H9 (cell line): ENCODE measurements at regions not wholly inside any gene's neighbourhood (a gene's known extent, or its start where the extent isn't known, plus 50 kb on each side); places are given as distances from the start of the nearest gene placed in this dataset.

Source experiments
- DNase-seq: peaks from one replicate; pipeline ENCODE4 v3.0.0-alpha.2; 2017
- H2AFZ ChIP-seq: one replicate; pipeline ENCODE4 v1.6.1; 2013; ENCODE audit warnings: mild to moderate bottlenecking, low read length, control low read depth, moderate library complexity
- H2AK5ac ChIP-seq: 2 replicates; pipeline ENCODE4 v1.6.1; 2013; ENCODE audit warnings: low read length, control low read depth, mixed read lengths; ENCODE audit not compliant: insufficient read length
- H2BK120ac ChIP-seq: one replicate; pipeline ENCODE4 v1.6.1; 2013; ENCODE audit warnings: low read depth, mild to moderate bottlenecking, low read length, control low read depth, inconsistent platforms; ENCODE audit not compliant: poor library complexity, severe bottlenecking
- H2BK12ac ChIP-seq: 2 replicates; pipeline ENCODE4 v1.6.1; 2013; ENCODE audit warnings: low read length, control low read depth, mixed read lengths, low read depth; ENCODE audit not compliant: insufficient read length
- H2BK15ac ChIP-seq: 2 replicates; pipeline ENCODE4 v1.6.1; 2013; ENCODE audit warnings: low read depth, low read length, control low read depth
- H2BK20ac ChIP-seq: one replicate; pipeline ENCODE4 v1.6.1; 2013; ENCODE audit warnings: low read depth, mild to moderate bottlenecking, low read length, control low read depth, inconsistent platforms; ENCODE audit not compliant: poor library complexity, severe bottlenecking
- H2BK5ac ChIP-seq: 2 replicates; pipeline ENCODE4 v1.6.1; 2013; ENCODE audit warnings: low read length, control low read depth, mixed read lengths; ENCODE audit not compliant: insufficient read length
- H3K14ac ChIP-seq: 2 replicates; pipeline ENCODE4 v1.6.1; 2013; ENCODE audit warnings: low read length, control low read depth; ENCODE audit not compliant: insufficient read depth
- H3K18ac ChIP-seq: 2 replicates; pipeline ENCODE4 v1.6.1; 2013; ENCODE audit warnings: low read depth, mild to moderate bottlenecking, mixed read lengths, low read length, control low read depth; ENCODE audit not compliant: insufficient read length
- H3K23ac ChIP-seq: 2 replicates; pipeline ENCODE4 v1.6.1; 2013; ENCODE audit warnings: low read length, control low read depth, mixed read lengths, low read depth; ENCODE audit not compliant: insufficient read length
- H3K23me2 ChIP-seq: 2 replicates; pipeline ENCODE4 v1.6.1; 2013; ENCODE audit warnings: low read depth, mild to moderate bottlenecking, mixed read lengths, low read length, control low read depth; ENCODE audit not compliant: insufficient read length, poor library complexity, severe bottlenecking
- H3K27ac ChIP-seq: 2 replicates; pipeline ENCODE4 v1.5.1; 2013; ENCODE audit warnings: low read length, control low read depth, mixed read lengths, low read depth; ENCODE audit not compliant: insufficient read length
- H3K27me3 ChIP-seq: 2 replicates; pipeline ENCODE4 v1.6.1; 2013; ENCODE audit warnings: low read length, control low read depth, inconsistent platforms; ENCODE audit not compliant: insufficient read depth
- H3K4ac ChIP-seq: 2 replicates; pipeline ENCODE4 v1.6.1; 2013; ENCODE audit warnings: low read depth, mild to moderate bottlenecking, control low read depth, inconsistent platforms, low read length, moderate library complexity
- H3K4me1 ChIP-seq: 2 replicates; pipeline ENCODE4 v1.6.1; 2013; ENCODE audit warnings: low read length, control low read depth, inconsistent platforms; ENCODE audit not compliant: insufficient read depth
- H3K4me2 ChIP-seq: 2 replicates; pipeline ENCODE4 v1.6.1; 2013; ENCODE audit warnings: low read length, control low read depth, mixed read lengths; ENCODE audit not compliant: insufficient read length, insufficient read depth
- H3K56ac ChIP-seq: 2 replicates; pipeline ENCODE4 v1.6.1; 2013; ENCODE audit warnings: low read depth, mild to moderate bottlenecking, mixed read lengths, low read length, control low read depth; ENCODE audit not compliant: insufficient read length
- H3K79me1 ChIP-seq: 2 replicates; pipeline ENCODE4 v1.6.1; 2013; ENCODE audit warnings: low read depth, mild to moderate bottlenecking, moderate library complexity, low read length, control low read depth, inconsistent platforms; ENCODE audit not compliant: insufficient read depth, poor library complexity, severe bottlenecking
- H3K79me2 ChIP-seq: 2 replicates; pipeline ENCODE4 v1.6.1; 2013; ENCODE audit warnings: low read length, control low read depth, inconsistent platforms; ENCODE audit not compliant: insufficient read depth
- H3K9ac ChIP-seq: 2 replicates; pipeline ENCODE4 v1.6.1; 2013; ENCODE audit warnings: low read length, control low read depth, mixed read lengths; ENCODE audit not compliant: insufficient read length; ENCODE audit errors: extremely low read depth
- H3K9me3 ChIP-seq: one replicate; pipeline ENCODE4 v1.6.1; 2013; ENCODE audit warnings: low read depth, low read length, inconsistent platforms; ENCODE audit not compliant: control insufficient read depth
- H3T11ph ChIP-seq: one replicate; pipeline ENCODE4 v1.6.1; 2013; ENCODE audit warnings: mild to moderate bottlenecking, low read length, control low read depth, inconsistent platforms
- H4K20me1 ChIP-seq: one replicate; pipeline ENCODE4 v1.6.1; 2013; ENCODE audit not compliant: control insufficient read depth, insufficient read length, insufficient read depth
- H4K5ac ChIP-seq: 2 replicates; pipeline ENCODE4 v1.6.1; 2013; ENCODE audit warnings: low read depth, mild to moderate bottlenecking, mixed read lengths, low read length, control low read depth; ENCODE audit not compliant: insufficient read length
- H4K8ac ChIP-seq: replicated peaks from 2 replicates; pipeline ENCODE4 v1.6.1; 2013; ENCODE audit warnings: low read length, control low read depth, mixed read lengths, low read depth; ENCODE audit not compliant: insufficient read length
- H4K91ac ChIP-seq: 2 replicates; pipeline ENCODE4 v1.6.1; 2013; ENCODE audit warnings: low read depth, mild to moderate bottlenecking, moderate library complexity, mixed read lengths, low read length, control low read depth; ENCODE audit not compliant: insufficient read length
- H3K27ac Mint-ChIP-seq, 3 experiments: 2 replicates in 2 of 3; 3 replicates in 1 of 3; pipeline ENCODE4 v1.8.0; 2020 to 2021; ENCODE audit warnings: mixed read lengths in 3 of 3, mild to moderate bottlenecking in 1 of 3, moderate library complexity in 1 of 3
- H3K27me3 Mint-ChIP-seq: 2 replicates; pipeline ENCODE4 v1.8.0; 2021; ENCODE audit warnings: low read depth, mild to moderate bottlenecking, moderate library complexity, mixed read lengths
- H3K36me3 Mint-ChIP-seq, 3 experiments: 2 replicates in 2 of 3; 3 replicates in 1 of 3; pipeline ENCODE4 v1.8.0; 2020 to 2021; ENCODE audit warnings: low read depth in 3 of 3, mixed read lengths in 3 of 3; ENCODE audit not compliant: insufficient read depth in 1 of 3
- H3K4me1 Mint-ChIP-seq, 2 experiments: 2 replicates each; pipeline ENCODE4 v1.8.0; 2020; ENCODE audit warnings: mixed read lengths in 2 of 2
- H3K4me3 Mint-ChIP-seq, 2 experiments: 2 replicates in 1 of 2; 3 replicates in 1 of 2; pipeline ENCODE4 v1.8.0; 2020 to 2021; ENCODE audit warnings: mild to moderate bottlenecking in 2 of 2, mixed read lengths in 2 of 2, moderate library complexity in 1 of 2
- H3K9me3 Mint-ChIP-seq, 2 experiments: 2 replicates in 1 of 2; 3 replicates in 1 of 2; pipeline ENCODE4 v1.8.0; 2020; ENCODE audit warnings: mild to moderate bottlenecking in 2 of 2, mixed read lengths in 2 of 2, moderate library complexity in 1 of 2
- WGBS: extraction: QIAGEN DNeasy Blood & Tissue Kit; methylation state at CpG from one replicate; pipeline ENCODE4 v1.1.7; 2013; ENCODE audit warnings: missing lambda C conversion rate, low lambda C conversion rate, mixed read lengths; ENCODE audit not compliant: insufficient read length; ENCODE audit errors: extremely low coverage; 5-methylcytosine and 5-hydroxymethylcytosine counted together
- TF ChIP-seq, protein P1 (sequence below): fragments of 200-600 bp; sonication (generic); conservative IDR thresholded peaks from 3 replicates; pipeline ENCODE4 v1.8.0; 2021; ENCODE audit warnings: antibody characterized with exemption, mild to moderate bottlenecking

DNA sequence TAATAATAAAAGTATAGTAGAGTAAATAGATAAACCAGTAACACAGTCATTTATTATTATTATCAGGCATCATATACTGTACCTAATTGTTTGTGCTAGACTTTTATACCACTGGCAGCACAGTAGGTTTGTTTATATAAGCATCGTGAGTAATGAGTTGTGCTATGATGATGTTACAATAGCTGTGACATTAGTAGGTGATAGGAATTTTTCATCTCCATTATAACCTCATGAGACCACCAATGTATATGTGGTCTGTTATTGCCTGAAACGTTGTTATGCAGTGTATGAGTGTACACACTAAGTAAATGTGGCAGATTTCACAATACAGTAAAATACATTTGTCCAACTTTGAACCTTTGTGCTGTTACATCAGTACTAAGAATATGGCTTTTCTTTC, 72.7 kb upstream of the SPATA31D4 start:
- H3K23ac ChIP-seq, result no peak overlapping the region
- Mint-ChIP-seq H3K36me3 (no peaks in the 10 kb centered on the region), H3K9me3 (no peaks in the 10 kb centered on the region), H3K4me3 (no peak overlapping the region), H3K27me3 (no peaks in the 10 kb centered on the region), H3K27ac (no peak overlapping the region), H3K4me1 (no peaks in the 10 kb centered on the region)
- H3K79me1 ChIP-seq, result no peaks in the 10 kb centered on the region
- no peak overlapping the region for H2BK5ac ChIP-seq
- H3K79me2 ChIP-seq, result no peaks in the 10 kb centered on the region
- WGBS, result no CpG with 5 or more reads among the region's 2 CpGs
- H3K4me2 ChIP-seq, result no peak overlapping the region
- no peak for DNase-seq
- no peak overlapping the region for H3K9ac ChIP-seq
- H4K91ac ChIP-seq, result no peak overlapping the region
- no peak overlapping the region for H2BK12ac ChIP-seq
- no peak overlapping the region for H2BK20ac ChIP-seq
- no peak overlapping the region for H3K4ac ChIP-seq
- H2AK5ac ChIP-seq, result no peak overlapping the region
- H3K14ac ChIP-seq, result no peak overlapping the region
- H3K56ac ChIP-seq, result no peak overlapping the region
- no peak overlapping the region for H2AFZ ChIP-seq
- TF ChIP-seq, protein P1, sequence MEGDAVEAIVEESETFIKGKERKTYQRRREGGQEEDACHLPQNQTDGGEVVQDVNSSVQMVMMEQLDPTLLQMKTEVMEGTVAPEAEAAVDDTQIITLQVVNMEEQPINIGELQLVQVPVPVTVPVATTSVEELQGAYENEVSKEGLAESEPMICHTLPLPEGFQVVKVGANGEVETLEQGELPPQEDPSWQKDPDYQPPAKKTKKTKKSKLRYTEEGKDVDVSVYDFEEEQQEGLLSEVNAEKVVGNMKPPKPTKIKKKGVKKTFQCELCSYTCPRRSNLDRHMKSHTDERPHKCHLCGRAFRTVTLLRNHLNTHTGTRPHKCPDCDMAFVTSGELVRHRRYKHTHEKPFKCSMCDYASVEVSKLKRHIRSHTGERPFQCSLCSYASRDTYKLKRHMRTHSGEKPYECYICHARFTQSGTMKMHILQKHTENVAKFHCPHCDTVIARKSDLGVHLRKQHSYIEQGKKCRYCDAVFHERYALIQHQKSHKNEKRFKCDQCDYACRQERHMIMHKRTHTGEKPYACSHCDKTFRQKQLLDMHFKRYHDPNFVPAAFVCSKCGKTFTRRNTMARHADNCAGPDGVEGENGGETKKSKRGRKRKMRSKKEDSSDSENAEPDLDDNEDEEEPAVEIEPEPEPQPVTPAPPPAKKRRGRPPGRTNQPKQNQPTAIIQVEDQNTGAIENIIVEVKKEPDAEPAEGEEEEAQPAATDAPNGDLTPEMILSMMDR, result no peak
- H3K18ac ChIP-seq, result no peak overlapping the region
- no peaks in the 10 kb centered on the region for H3K23me2 ChIP-seq
- H2BK120ac ChIP-seq, result no peak overlapping the region
- H3K27me3 ChIP-seq, result no peaks in the 10 kb centered on the region
- no peak overlapping the region for H3T11ph ChIP-seq
- no peak overlapping the region for H4K5ac ChIP-seq
- H3K9me3 ChIP-seq, result no peaks in the 10 kb centered on the region
- H4K8ac ChIP-seq, result no peak overlapping the region
- no peaks in the 10 kb centered on the region for H3K4me1 ChIP-seq
- no peak overlapping the region for H3K27ac ChIP-seq
- no peak overlapping the region for H2BK15ac ChIP-seq
- no peaks in the 10 kb centered on the region for H4K20me1 ChIP-seq
